GM23338 (cell line): ENCODE measurements at regions not wholly inside any gene's neighbourhood (a gene's known extent, or its start where the extent isn't known, plus 50 kb on each side); places are given as distances from the start of the nearest gene placed in this dataset.

Experiments
- ATAC-seq: fragments of 200-7000 bp; cut with Tn5 transposase; 3 replicates; pipeline ENCODE4 v1.9.1; 2020
- DNase-seq: peaks from one replicate; pipeline ENCODE4 v3.0.0-alpha.2; 2015; ENCODE audit warnings: low spot score
- H2AFZ ChIP-seq: fragments of 200-600 bp; sonication (generic); 2 replicates; pipeline ENCODE4 v1.8.0; 2016; ENCODE audit warnings: antibody characterized with exemption, mild to moderate bottlenecking, moderate library complexity
- H3F3A ChIP-seq: fragments of 200-600 bp; sonication (generic); replicated peaks from 2 replicates; pipeline ENCODE4 v1.8.0; 2017; ENCODE audit warnings: antibody characterized with exemption, mixed run types, low read depth
- H3K27ac ChIP-seq: fragments of 200-600 bp; sonication (generic); 2 replicates; pipeline ENCODE4 v1.6.1; 2016; ENCODE audit warnings: low read depth
- H3K27me3 ChIP-seq: fragments of 200-600 bp; sonication (generic); 2 replicates; pipeline ENCODE4 v1.8.0; 2016; ENCODE audit warnings: mild to moderate bottlenecking, mixed run types, moderate library complexity; ENCODE audit not compliant: insufficient read depth
- H3K36me3 ChIP-seq: fragments of 200-600 bp; sonication (generic); 2 replicates; pipeline ENCODE4 v1.8.0; 2016; ENCODE audit warnings: mild to moderate bottlenecking; ENCODE audit not compliant: insufficient read depth
- H3K4me1 ChIP-seq: fragments of 200-600 bp; sonication (generic); 2 replicates; pipeline ENCODE4 v1.8.0; 2016; ENCODE audit warnings: mild to moderate bottlenecking, moderate library complexity; ENCODE audit not compliant: insufficient read depth
- H3K4me2 ChIP-seq: fragments of 200-600 bp; sonication (generic); 2 replicates; pipeline ENCODE4 v1.7.1; 2017; ENCODE audit warnings: mixed run types
- H3K4me3 ChIP-seq: fragments of 200-600 bp; sonication (generic); 2 replicates; pipeline ENCODE4 v1.6.1; 2016; ENCODE audit warnings: mixed run types
- H3K79me2 ChIP-seq: fragments of 200-600 bp; sonication (generic); replicated peaks from 2 replicates; pipeline ENCODE4 v1.8.0; 2017; ENCODE audit warnings: mild to moderate bottlenecking; ENCODE audit not compliant: insufficient read depth
- H3K9me2 ChIP-seq: fragments of 200-600 bp; sonication (generic); 2 replicates; pipeline ENCODE4 v1.8.0; 2017; ENCODE audit not compliant: insufficient read depth
- H4K20me1 ChIP-seq: fragments of 200-600 bp; sonication (generic); replicated peaks from 2 replicates; pipeline ENCODE4 v1.8.0; 2017; ENCODE audit warnings: mild to moderate bottlenecking; ENCODE audit not compliant: insufficient read depth
- H3K27ac Mint-ChIP-seq: 2 replicates; pipeline ENCODE4 v1.8.0; 2020; ENCODE audit warnings: inconsistent platforms, mild to moderate bottlenecking, moderate library complexity, mixed read lengths
- H3K27me3 Mint-ChIP-seq: 3 replicates; pipeline ENCODE4 v1.8.0; 2022; ENCODE audit warnings: low read depth, mild to moderate bottlenecking, moderate library complexity, mixed read lengths, inconsistent platforms; ENCODE audit not compliant: insufficient read depth, poor library complexity
- H3K36me3 Mint-ChIP-seq: 3 replicates; pipeline ENCODE4 v1.8.0; 2021; ENCODE audit warnings: low read depth, mild to moderate bottlenecking, inconsistent platforms, moderate library complexity, mixed read lengths
- H3K4me1 Mint-ChIP-seq: 3 replicates; pipeline ENCODE4 v1.8.0; 2020; ENCODE audit warnings: mild to moderate bottlenecking, inconsistent platforms, mixed read lengths
- H3K4me3 Mint-ChIP-seq: 3 replicates; pipeline ENCODE4 v1.8.0; 2021; ENCODE audit warnings: moderate library complexity, mild to moderate bottlenecking, inconsistent platforms, mixed read lengths
- H3K9me3 Mint-ChIP-seq: 3 replicates; pipeline ENCODE4 v1.8.0; 2020; ENCODE audit warnings: moderate library complexity, mild to moderate bottlenecking, inconsistent platforms, mixed read lengths
- CREB1 ChIP-seq: fragments of 250-450 bp; sonication (Bioruptor Pico); IDR thresholded peaks from 2 replicates; pipeline ENCODE4 v1.5.0; 2020; ENCODE audit warnings: low read depth, mild to moderate bottlenecking, moderate library complexity
- CTCF ChIP-seq, 2 experiments: fragments of 200-600 bp in 1 of 2; sonication (generic) in 1 of 2; conservative IDR thresholded peaks; 2 replicates each; pipeline versions ENCODE4 v1.5.1 to v1.6.1; 2016 to 2017; ENCODE audit warnings: antibody characterized with exemption in 2 of 2, low read depth in 2 of 2, mild to moderate bottlenecking in 2 of 2, moderate library complexity in 1 of 2
- ETS1 ChIP-seq: IDR thresholded peaks from 2 replicates; pipeline ENCODE4 v1.6.1; 2016; ENCODE audit warnings: antibody characterized with exemption
- EZH2 ChIP-seq: fragments of 200-600 bp; sonication (generic); IDR thresholded peaks from one replicate; pipeline ENCODE4 v1.8.0; 2017; ENCODE audit warnings: antibody characterized with exemption, mild to moderate bottlenecking, low read depth; ENCODE audit not compliant: unreplicated experiment
- EZH2phosphoT487 ChIP-seq: fragments of 200-600 bp; sonication (generic); IDR thresholded peaks from one replicate; pipeline ENCODE4 v1.8.1; 2018; ENCODE audit warnings: antibody characterized with exemption; ENCODE audit not compliant: unreplicated experiment
- JUNB ChIP-seq: IDR thresholded peaks from one replicate; pipeline ENCODE4 v1.6.1; 2016; ENCODE audit warnings: antibody characterized with exemption; ENCODE audit not compliant: unreplicated experiment
- NANOG ChIP-seq: IDR thresholded peaks from 2 replicates; pipeline ENCODE4 v1.6.1; 2016; ENCODE audit warnings: antibody characterized with exemption, borderline replicate concordance
- POLR2AphosphoS5 ChIP-seq: IDR thresholded peaks from 2 replicates; pipeline ENCODE4 v1.6.1; 2016; ENCODE audit warnings: antibody characterized with exemption, low read depth
- REST ChIP-seq: IDR thresholded peaks from one replicate; pipeline ENCODE4 v1.6.1; 2018; ENCODE audit warnings: antibody characterized with exemption; ENCODE audit not compliant: unreplicated experiment
- STAT1 ChIP-seq: IDR thresholded peaks from one replicate; pipeline ENCODE4 v1.6.1; 2016; ENCODE audit warnings: antibody characterized with exemption; ENCODE audit not compliant: unreplicated experiment
- ZNF114 ChIP-seq: fragments of 250-450 bp; sonication (Bioruptor Pico); IDR thresholded peaks from 2 replicates; pipeline ENCODE4 v1.5.0; 2020; ENCODE audit warnings: mild to moderate bottlenecking, moderate library complexity
- ZNF331 ChIP-seq: fragments of 250-450 bp; sonication (Bioruptor Pico); IDR thresholded peaks from 2 replicates; pipeline ENCODE4 v1.5.0; 2020; ENCODE audit warnings: low read depth, mild to moderate bottlenecking, moderate library complexity
- ZNF462 ChIP-seq: fragments of 250-450 bp; sonication (Bioruptor Pico); IDR thresholded peaks from 2 replicates; pipeline ENCODE4 v1.5.0; 2020; ENCODE audit warnings: mild to moderate bottlenecking, moderate library complexity

GRCh38 chr2:76546207-76546606, 835.5 kb upstream of the GCFC2 start:
- no peak overlapping the region for H3K4me3 Mint-ChIP-seq

More at GRCh38 chr2:76546207-76546606, 835.5 kb upstream of the GCFC2 start:
- no peak for DNase-seq
- no peaks in the 10 kb centered on the region for H3K79me2 ChIP-seq
- no peak for ATAC-seq
- H3K9me2 ChIP-seq = peaks cover 7% of the 10 kb centered on the region
- Mint-ChIP-seq H3K9me3 (no peaks in the 10 kb centered on the region), H3K4me1 (peaks cover 12% of the 10 kb centered on the region; the same call in 2 of the 3 replicates), H3K27me3 (no peaks in the 10 kb centered on the region), H3K27ac (no peak overlapping the region), H3K36me3 (no peaks in the 10 kb centered on the region)
- H3K27me3 ChIP-seq = no peaks in the 10 kb centered on the region
- H2AFZ ChIP-seq = no peak overlapping the region
- no peak overlapping the region for H3K4me3 ChIP-seq
- no peaks in the 10 kb centered on the region for H4K20me1 ChIP-seq
- peaks cover 26% of the 10 kb centered on the region for H3K4me1 ChIP-seq
- no peak overlapping the region for H3K27ac ChIP-seq
- H3F3A ChIP-seq = no peaks in the 10 kb centered on the region
- TF ChIP-seq CTCF (conservative IDR thresholded peaks at IDR 0.05; ENCODE audit: low read depth in 2 of 2) (no peak), ZNF462 (CRISPR knock-in tag) (no peak), STAT1 (no peak), ETS1 (no peak), ZNF331 (CRISPR knock-in tag) (no peak), ZNF114 (CRISPR knock-in tag) (no peak), JUNB (no peak), CREB1 (no peak), POLR2AphosphoS5 (no peak), REST (no peak), NANOG (no peak), EZH2phosphoT487 (no peak), EZH2 (no peak)
- no peak overlapping the region for H3K4me2 ChIP-seq
- H3K36me3 ChIP-seq = no peaks in the 10 kb centered on the region
